ENCODE measurements at regions not wholly inside any gene's neighbourhood (a gene's known extent, or its start where the extent isn't known, plus 50 kb on each side); places are given as distances from the start of the nearest gene placed in this dataset.

DNA sequence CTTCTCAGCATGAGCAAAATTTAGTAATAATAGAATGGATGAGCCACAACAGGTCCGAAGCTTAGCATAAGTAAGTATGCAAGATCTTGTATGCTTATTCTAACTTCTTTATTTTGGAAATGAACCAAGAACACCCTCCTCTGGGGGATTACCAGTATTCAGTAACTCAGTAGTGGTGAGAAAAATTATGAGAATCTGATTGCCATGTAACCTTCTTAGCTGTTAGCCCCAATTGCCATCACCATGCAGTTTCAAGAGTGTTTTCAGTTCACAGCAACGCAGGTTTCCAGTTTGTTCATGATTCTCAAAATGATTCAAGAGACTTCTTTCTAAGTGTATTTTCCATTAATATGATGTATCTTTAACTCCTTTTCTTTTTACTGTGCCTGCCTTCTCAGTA is 1507.6 kb upstream of the SEL1L start:
- Histone ChIP-seq H3K4me1 (no peaks in the 10 kb centered on the region), H3K36me3 (no peaks in the 10 kb centered on the region), H3K27ac (no peak overlapping the region), H3K9me3 (peaks cover 0 to 6% (median 0%) of the 10 kb centered on the region in 12 donors), H3K4me3 (no peak overlapping the region), H3K27me3 (no peaks in the 10 kb centered on the region)
- ATAC-seq = no peak
- no peak for DNase-seq
- 70 to 89% (median 81%) methylated on average over 2 of the region's 2 CpGs for WGBS, 4 donors
- TF ChIP-seq CTCF (IDR thresholded peaks at IDR 0.05) = no peak
- TF ChIP-seq POLR2A (IDR thresholded peaks at IDR 0.05) = no peak
- intact Hi-C loops (cut with DNase I) = no loop called here

- Histone ChIP-seq H3K4me1 (no peaks in the 10 kb centered on the region), H3K36me3 (no peaks in the 10 kb centered on the region), H3K27ac (no peak overlapping the region), H3K27me3 (no peaks in the 10 kb centered on the region), H3K4me3 (no peak overlapping the region), H3K9me3 (peaks cover 0 to 6% (median 0%) of the 10 kb centered on the region in 12 donors)
- DNase-seq (no peak), ATAC-seq (no peak)
- intact Hi-C loops (cut with DNase I) = no loop called here
- WGBS, 4 donors = 42 to 87% (median 43%) methylated on average over 2 of the region's 2 CpGs
- TF ChIP-seq POLR2A (IDR thresholded peaks at IDR 0.05) (no peak), CTCF (IDR thresholded peaks at IDR 0.05) (no peak)
Measured at GRCh38 chr14:83042858-83043257, 1509.2 kb upstream of the SEL1L start.

DNA sequence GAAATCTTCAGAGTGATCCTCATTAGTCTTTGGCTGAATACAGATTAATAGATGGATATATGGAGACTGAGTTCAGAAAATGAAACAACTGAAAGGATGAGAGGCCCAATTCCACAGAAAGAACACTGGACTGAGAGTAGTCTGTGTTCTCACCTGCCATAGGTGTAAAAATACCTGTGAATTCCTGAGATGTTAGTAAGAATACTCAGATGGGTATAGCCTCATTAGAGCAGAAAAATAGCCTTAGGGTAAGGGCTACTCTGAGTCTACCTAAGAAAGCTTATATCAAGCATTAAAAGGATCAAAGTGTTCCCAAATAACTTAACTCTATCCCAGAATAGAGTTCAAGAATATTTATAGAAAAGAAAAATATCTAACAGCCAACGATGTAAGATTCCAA is 1510.3 kb upstream of the SEL1L start:
- no peak overlapping the region for H3K27ac ChIP-seq
- WGBS, 4 donors = 43 to 56% (median 48%) methylated on average over 1 of the region's 1 CpG
- H3K4me3 ChIP-seq = no peak overlapping the region
- no peaks in the 10 kb centered on the region for H3K36me3 ChIP-seq
- DNase-seq = no peak
- no peaks in the 10 kb centered on the region for H3K4me1 ChIP-seq
- intact Hi-C loops (cut with DNase I) = no loop called here
- H3K27me3 ChIP-seq = no peaks in the 10 kb centered on the region
- H3K9me3 ChIP-seq = peaks cover 0 to 3% (median 0%) of the 10 kb centered on the region in 12 donors
- TF ChIP-seq POLR2A (IDR thresholded peaks at IDR 0.05) (no peak), CTCF (IDR thresholded peaks at IDR 0.05) (no peak)
- ATAC-seq = no peak

- no peaks in the 10 kb centered on the region for H3K9me3 ChIP-seq
- H3K36me3 ChIP-seq = no peaks in the 10 kb centered on the region
- no peaks in the 10 kb centered on the region for H3K4me1 ChIP-seq
- no peaks in the 10 kb centered on the region for H3K27me3 ChIP-seq
- H3K27ac ChIP-seq = no peak overlapping the region
- no peak overlapping the region for H3K4me3 ChIP-seq
- 19 to 25% (median 22%) methylated on average over 2 of the region's 2 CpGs for WGBS, 4 donors
- intact Hi-C loops (cut with DNase I) = no loop called here
- TF ChIP-seq POLR2A (IDR thresholded peaks at IDR 0.05) (no peak), CTCF (IDR thresholded peaks at IDR 0.05) (no peak)
- ATAC-seq = no peak
- DNase-seq = no peak
Measured at GRCh38 chr14:83047059-83047830, 1513.6 kb upstream of the SEL1L start.
